ENCODE measurements at regions not wholly inside any gene's neighbourhood (a gene's known extent, or its start where the extent isn't known, plus 50 kb on each side); places are given as distances from the start of the nearest gene placed in this dataset.

- TF ChIP-seq, protein P1, sequence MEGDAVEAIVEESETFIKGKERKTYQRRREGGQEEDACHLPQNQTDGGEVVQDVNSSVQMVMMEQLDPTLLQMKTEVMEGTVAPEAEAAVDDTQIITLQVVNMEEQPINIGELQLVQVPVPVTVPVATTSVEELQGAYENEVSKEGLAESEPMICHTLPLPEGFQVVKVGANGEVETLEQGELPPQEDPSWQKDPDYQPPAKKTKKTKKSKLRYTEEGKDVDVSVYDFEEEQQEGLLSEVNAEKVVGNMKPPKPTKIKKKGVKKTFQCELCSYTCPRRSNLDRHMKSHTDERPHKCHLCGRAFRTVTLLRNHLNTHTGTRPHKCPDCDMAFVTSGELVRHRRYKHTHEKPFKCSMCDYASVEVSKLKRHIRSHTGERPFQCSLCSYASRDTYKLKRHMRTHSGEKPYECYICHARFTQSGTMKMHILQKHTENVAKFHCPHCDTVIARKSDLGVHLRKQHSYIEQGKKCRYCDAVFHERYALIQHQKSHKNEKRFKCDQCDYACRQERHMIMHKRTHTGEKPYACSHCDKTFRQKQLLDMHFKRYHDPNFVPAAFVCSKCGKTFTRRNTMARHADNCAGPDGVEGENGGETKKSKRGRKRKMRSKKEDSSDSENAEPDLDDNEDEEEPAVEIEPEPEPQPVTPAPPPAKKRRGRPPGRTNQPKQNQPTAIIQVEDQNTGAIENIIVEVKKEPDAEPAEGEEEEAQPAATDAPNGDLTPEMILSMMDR (IDR thresholded peaks at IDR 0.05; ENCODE audit: unreplicated experiment): no peak
- intact Hi-C loops (cut with micrococcal nuclease): no loop called here
Observed at GRCh38 chr2:145464866-145465265, 944.9 kb upstream of the ZEB2 start.

GRCh38 chr2:145460112-145460511, 940.2 kb upstream of the ZEB2 start:
- DNase-seq (ENCODE audit: unreplicated experiment): no peak
- CTCF ChIA-PET: no interaction called here
- peaks cover 9% of the 10 kb centered on the region for H3K9me3 Mint-ChIP-seq (ENCODE audit: unreplicated experiment)
- intact Hi-C loops (cut with micrococcal nuclease): no loop called here
- H3K27me3 Mint-ChIP-seq (ENCODE audit: insufficient read depth, unreplicated experiment): no peaks in the 10 kb centered on the region
- no peak overlapping the region for H3K27ac Mint-ChIP-seq (ENCODE audit: low read depth, unreplicated experiment)
- H3K4me1 Mint-ChIP-seq (ENCODE audit: insufficient read depth, unreplicated experiment): peaks cover 6% of the 10 kb centered on the region
- no TSS peak for BruUV-seq (replicated peaks)
- no peak overlapping the region for H3K4me3 Mint-ChIP-seq (ENCODE audit: unreplicated experiment)
- TF ChIP-seq, protein P1 (IDR thresholded peaks at IDR 0.05; ENCODE audit: unreplicated experiment): no peak
- POLR2A ChIA-PET: no interaction called here
- no peaks in the 10 kb centered on the region for H3K36me3 Mint-ChIP-seq (ENCODE audit: insufficient read depth, unreplicated experiment)

More at GRCh38 chr2:145464866-145465265, 944.9 kb upstream of the ZEB2 start:
- POLR2A ChIA-PET: interaction anchor here (0.8 kb wide), 1 partner anchor 9 kb away, joined by 4 read pairs; no protein-coding TSS in a partner anchor
- Mint-ChIP-seq H3K4me1 (ENCODE audit: insufficient read depth, unreplicated experiment) (peaks cover 11% of the 10 kb centered on the region), H3K9me3 (ENCODE audit: unreplicated experiment) (no peaks in the 10 kb centered on the region), H3K36me3 (ENCODE audit: insufficient read depth, unreplicated experiment) (no peaks in the 10 kb centered on the region), H3K27ac (ENCODE audit: low read depth, unreplicated experiment) (no peak overlapping the region), H3K4me3 (ENCODE audit: unreplicated experiment) (no peak overlapping the region), H3K27me3 (ENCODE audit: insufficient read depth, unreplicated experiment) (no peaks in the 10 kb centered on the region)
- no TSS peak for BruUV-seq (replicated peaks)
- no peak for DNase-seq (ENCODE audit: unreplicated experiment)
- CTCF ChIA-PET: no interaction called here

DNA sequence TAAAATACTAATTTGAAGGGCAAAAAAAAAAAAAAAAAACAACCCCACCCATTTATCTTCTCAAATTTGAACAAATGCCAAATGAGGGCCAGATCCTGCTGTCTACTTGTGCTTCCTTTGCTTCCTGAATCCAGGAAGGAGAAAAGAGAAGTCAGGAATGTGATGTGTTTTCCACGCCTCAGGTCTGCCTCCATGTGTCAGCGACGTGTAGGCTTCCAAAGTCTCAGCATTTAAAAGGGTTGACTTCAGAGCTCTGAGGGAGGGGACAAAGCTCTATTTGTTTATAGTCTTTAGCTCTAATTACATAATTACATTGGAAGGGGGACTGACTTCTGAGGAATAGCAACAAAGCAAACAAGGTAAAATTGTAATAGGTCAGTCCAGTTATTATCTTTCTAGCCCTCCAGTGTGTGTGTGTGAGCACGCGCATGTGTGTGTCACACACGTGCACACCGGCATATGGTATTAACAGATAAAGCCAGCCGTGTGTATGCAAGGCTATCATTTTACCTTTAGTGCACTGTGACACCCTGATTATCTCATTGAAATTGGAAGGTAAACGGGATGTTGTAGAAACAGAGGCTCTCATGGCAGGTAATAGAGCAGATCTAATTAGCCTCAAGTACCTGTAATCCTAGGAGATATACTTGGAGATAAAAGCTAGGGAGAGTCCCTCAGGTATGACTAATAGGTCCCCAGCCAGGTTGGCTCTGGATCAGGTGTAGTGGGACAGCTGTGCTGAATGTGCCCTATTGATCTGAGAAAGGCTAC, 911.4 kb upstream of the ZEB2 start:
- CTCF ChIA-PET: interaction anchor here (0.6 kb wide), 1 partner anchor 218 kb away, joined by 3 read pairs; no protein-coding TSS in a partner anchor
- H3K36me3 Mint-ChIP-seq (ENCODE audit: insufficient read depth, unreplicated experiment): no peaks in the 10 kb centered on the region
- H3K4me1 Mint-ChIP-seq (ENCODE audit: insufficient read depth, unreplicated experiment): no peaks in the 10 kb centered on the region
- POLR2A ChIA-PET: no interaction called here
- no peak for DNase-seq (ENCODE audit: unreplicated experiment)
- no peak overlapping the region for H3K27ac Mint-ChIP-seq (ENCODE audit: low read depth, unreplicated experiment)
- intact Hi-C loops (cut with micrococcal nuclease): no loop called here
- no TSS peak for BruUV-seq (replicated peaks)
- no peak overlapping the region for H3K4me3 Mint-ChIP-seq (ENCODE audit: unreplicated experiment)
- H3K27me3 Mint-ChIP-seq (ENCODE audit: insufficient read depth, unreplicated experiment): no peaks in the 10 kb centered on the region
- no peaks in the 10 kb centered on the region for H3K9me3 Mint-ChIP-seq (ENCODE audit: unreplicated experiment)
- TF ChIP-seq, protein P1 (IDR thresholded peaks at IDR 0.05; ENCODE audit: unreplicated experiment): no peak

- DNase-seq (ENCODE audit: unreplicated experiment): no peak
- Mint-ChIP-seq H3K4me1 (ENCODE audit: insufficient read depth, unreplicated experiment) (no peaks in the 10 kb centered on the region), H3K36me3 (ENCODE audit: insufficient read depth, unreplicated experiment) (no peaks in the 10 kb centered on the region), H3K27me3 (ENCODE audit: insufficient read depth, unreplicated experiment) (no peaks in the 10 kb centered on the region), H3K4me3 (ENCODE audit: unreplicated experiment) (no peak overlapping the region), H3K9me3 (ENCODE audit: unreplicated experiment) (peaks cover 23% of the 10 kb centered on the region), H3K27ac (ENCODE audit: low read depth, unreplicated experiment) (no peak overlapping the region)
- CTCF ChIA-PET: no interaction called here
- intact Hi-C loops (cut with micrococcal nuclease): no loop called here
- POLR2A ChIA-PET: no interaction called here
- TF ChIP-seq, protein P1 (IDR thresholded peaks at IDR 0.05; ENCODE audit: unreplicated experiment): no peak
- BruUV-seq (replicated peaks): no TSS peak
Observed at GRCh38 chr2:145423809-145424208, 903.9 kb upstream of the ZEB2 start.

All from MCF 10A (cell line).